ENCODE measurements at regions not wholly inside any gene's neighbourhood (a gene's known extent, or its start where the extent isn't known, plus 50 kb on each side); places are given as distances from the start of the nearest gene placed in this dataset.
"Not testable (repeated sequence)": the region's sequence is repeated elsewhere in the genome, so short reads cannot be mapped to it uniquely, and the experiment has no call there.

GRCh38 chr7:69531050-69531449 is 67.2 kb upstream of the AUTS2 start:
- ChIA-PET POLR2A (ENCODE audit: partially characterized antibody) (no interaction called here), CTCF (ENCODE audit: partially characterized antibody) (no interaction called here)
- H3K27ac ChIP-seq (ENCODE audit: low read depth, low read length) = no peak overlapping the region
- DNase-seq = no peak
- peaks cover 0 to 2% of the 10 kb centered on the region in 2 donors for H3K27me3 Mint-ChIP-seq
- H3K4me1 Mint-ChIP-seq = peaks cover 0 to 2% (median 0%) of the 10 kb centered on the region in 4 donors
- intact Hi-C loops (cut with micrococcal nuclease) = no loop called here
- H3K9me3 ChIP-seq (ENCODE audit: control insufficient read depth in 1 of 2, low read length in 2 of 2) = no peaks in the 10 kb centered on the region
- H3K4me1 ChIP-seq (ENCODE audit: insufficient read depth, low read length) = no peaks in the 10 kb centered on the region
- H3K27ac Mint-ChIP-seq = no peak overlapping the region
- H3K27me3 ChIP-seq (ENCODE audit: insufficient read depth, low read length) = no peaks in the 10 kb centered on the region
- peaks cover 0 to 11% (median 5%) of the 10 kb centered on the region in 8 donors for H3K9me3 Mint-ChIP-seq
- no peak overlapping the region for H3K4me3 ChIP-seq (ENCODE audit: low read length in 2 of 2)
- no peaks in the 10 kb centered on the region for H3K36me3 ChIP-seq (ENCODE audit: insufficient read depth, low read length)
- H3K36me3 Mint-ChIP-seq = no peaks in the 10 kb centered on the region
- H3K4me3 Mint-ChIP-seq = no peak overlapping the region

GRCh38 chr7:69534461-69535041 is 63.7 kb upstream of the AUTS2 start:
- Histone ChIP-seq H3K27me3 (ENCODE audit: insufficient read depth, low read length) (no peaks in the 10 kb centered on the region), H3K4me1 (ENCODE audit: insufficient read depth, low read length) (no peaks in the 10 kb centered on the region), H3K4me3 (ENCODE audit: low read length in 2 of 2) (no peak overlapping the region), H3K27ac (ENCODE audit: low read depth, low read length) (no peak overlapping the region), H3K36me3 (ENCODE audit: insufficient read depth, low read length) (no peaks in the 10 kb centered on the region), H3K9me3 (ENCODE audit: control insufficient read depth in 1 of 2, low read length in 2 of 2) (no peaks in the 10 kb centered on the region)
- H3K27me3 Mint-ChIP-seq = peaks cover 0 to 2% of the 10 kb centered on the region in 2 donors
- no peak for DNase-seq
- ChIA-PET CTCF (ENCODE audit: partially characterized antibody) (no interaction called here), POLR2A (ENCODE audit: partially characterized antibody) (no interaction called here)
- intact Hi-C loops (cut with micrococcal nuclease) = no loop called here
- no peaks in the 10 kb centered on the region for H3K36me3 Mint-ChIP-seq
- H3K4me3 Mint-ChIP-seq = no peak overlapping the region
- peaks cover 0 to 14% (median 4%) of the 10 kb centered on the region in 8 donors for H3K9me3 Mint-ChIP-seq
- H3K4me1 Mint-ChIP-seq = peaks cover 0 to 2% (median 0%) of the 10 kb centered on the region in 4 donors
- no peak overlapping the region for H3K27ac Mint-ChIP-seq

DNA sequence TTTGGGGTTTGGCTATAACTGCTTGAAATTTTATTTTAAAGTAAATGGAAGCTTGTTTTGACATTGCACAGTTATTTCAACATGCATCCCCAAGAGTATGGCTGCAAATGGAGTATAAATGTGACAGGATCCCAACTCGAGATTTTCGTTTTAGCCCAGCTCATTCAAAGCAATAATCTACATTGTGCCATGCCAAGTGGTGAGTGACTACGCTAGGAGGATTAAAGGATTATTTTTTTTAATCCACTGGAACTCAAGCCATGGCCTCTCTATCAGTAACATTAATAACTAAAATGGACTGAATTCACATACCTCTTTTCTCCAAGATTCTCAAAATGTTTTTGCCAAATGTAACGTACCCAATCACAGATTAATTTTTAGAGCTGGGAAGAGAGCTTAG is 60.6 kb upstream of the AUTS2 start:
- peaks cover 0 to 23% (median 5%) of the 10 kb centered on the region in 8 donors for H3K9me3 Mint-ChIP-seq
- peaks cover 0 to 2% (median 0%) of the 10 kb centered on the region in 4 donors for H3K4me1 Mint-ChIP-seq
- Histone ChIP-seq H3K4me1 (ENCODE audit: insufficient read depth, low read length) (no peaks in the 10 kb centered on the region), H3K27ac (ENCODE audit: low read depth, low read length) (no peak overlapping the region), H3K9me3 (ENCODE audit: control insufficient read depth in 1 of 2, low read length in 2 of 2) (no peaks in the 10 kb centered on the region), H3K4me3 (ENCODE audit: low read length in 2 of 2) (no peak overlapping the region), H3K36me3 (ENCODE audit: insufficient read depth, low read length) (no peaks in the 10 kb centered on the region), H3K27me3 (ENCODE audit: insufficient read depth, low read length) (no peaks in the 10 kb centered on the region)
- no peak overlapping the region for H3K4me3 Mint-ChIP-seq
- intact Hi-C loops (cut with micrococcal nuclease) = no loop called here
- POLR2A ChIA-PET (ENCODE audit: partially characterized antibody) = no interaction called here
- no peak for DNase-seq
- CTCF ChIA-PET (ENCODE audit: partially characterized antibody) = no interaction called here
- H3K36me3 Mint-ChIP-seq = no peaks in the 10 kb centered on the region
- no peak overlapping the region for H3K27ac Mint-ChIP-seq
- H3K27me3 Mint-ChIP-seq = no peaks in the 10 kb centered on the region

DNA sequence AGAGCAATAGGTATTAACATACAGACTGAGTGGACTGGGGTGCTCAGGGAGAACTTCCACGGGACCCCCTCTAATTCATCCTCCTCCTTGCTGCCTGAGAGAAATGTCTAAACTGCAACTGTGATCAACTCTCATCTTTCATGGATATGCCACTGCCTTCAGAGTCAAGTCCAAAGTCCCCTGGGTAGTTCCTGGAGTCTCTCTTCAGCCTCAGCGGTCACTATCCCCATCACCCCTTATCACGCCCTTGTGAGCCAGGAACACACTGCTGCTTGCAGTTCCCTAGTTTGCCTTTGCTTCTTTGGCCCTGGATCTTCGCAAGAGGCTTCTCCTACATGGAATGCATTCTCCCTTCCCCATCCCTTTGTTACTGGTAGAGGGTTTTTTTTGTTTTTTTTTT is 58.7 kb upstream of the AUTS2 start:
- no peaks in the 10 kb centered on the region for H3K36me3 ChIP-seq (ENCODE audit: insufficient read depth, low read length)
- intact Hi-C loops (cut with micrococcal nuclease) = no loop called here
- H3K27ac ChIP-seq (ENCODE audit: low read depth, low read length) = no peak overlapping the region
- POLR2A ChIA-PET (ENCODE audit: partially characterized antibody) = no interaction called here
- H3K4me3 ChIP-seq (ENCODE audit: low read length in 2 of 2) = no peak overlapping the region
- H3K27me3 ChIP-seq (ENCODE audit: insufficient read depth, low read length) = no peaks in the 10 kb centered on the region
- DNase-seq = no peak
- Mint-ChIP-seq H3K27me3 (no peaks in the 10 kb centered on the region), H3K36me3 (no peaks in the 10 kb centered on the region), H3K9me3 (peaks cover 0 to 21% (median 5%) of the 10 kb centered on the region in 8 donors), H3K27ac (no peak overlapping the region), H3K4me3 (no peak overlapping the region), H3K4me1 (peaks cover 0 to 2% (median 0%) of the 10 kb centered on the region in 4 donors)
- H3K9me3 ChIP-seq (ENCODE audit: control insufficient read depth in 1 of 2, low read length in 2 of 2) = no peaks in the 10 kb centered on the region
- no peaks in the 10 kb centered on the region for H3K4me1 ChIP-seq (ENCODE audit: insufficient read depth, low read length)
- CTCF ChIA-PET (ENCODE audit: partially characterized antibody) = no interaction called here

DNA sequence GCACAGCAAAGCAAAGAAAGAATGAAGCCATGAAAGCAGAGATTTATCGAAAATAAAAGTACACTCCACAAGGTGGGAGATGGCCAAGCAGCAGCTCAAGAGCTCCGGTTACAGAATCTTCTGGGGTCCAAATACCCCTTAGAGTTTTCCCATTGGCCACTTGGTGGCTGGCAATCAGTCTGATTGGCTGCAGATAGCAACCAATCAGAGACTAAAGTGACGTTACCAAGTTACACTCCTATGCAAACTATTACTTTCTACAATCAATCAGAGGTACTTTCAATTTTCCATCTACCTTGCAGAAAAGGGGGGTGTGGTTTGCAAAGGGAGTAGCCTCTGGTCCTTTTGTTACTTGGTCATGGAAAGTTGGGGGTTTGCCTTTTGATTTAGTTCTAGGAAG is 58.0 kb upstream of the AUTS2 start:
- no peaks in the 10 kb centered on the region for H3K4me1 ChIP-seq (ENCODE audit: insufficient read depth, low read length)
- no peaks in the 10 kb centered on the region for H3K27me3 ChIP-seq (ENCODE audit: insufficient read depth, low read length)
- Mint-ChIP-seq H3K9me3 (peaks cover 0 to 19% (median 5%) of the 10 kb centered on the region in 8 donors), H3K36me3 (no peaks in the 10 kb centered on the region), H3K4me1 (no peaks in the 10 kb centered on the region), H3K27ac (no peak overlapping the region), H3K4me3 (no peak overlapping the region), H3K27me3 (no peaks in the 10 kb centered on the region)
- no peaks in the 10 kb centered on the region for H3K36me3 ChIP-seq (ENCODE audit: insufficient read depth, low read length)
- CTCF ChIA-PET (ENCODE audit: partially characterized antibody) = no interaction called here
- no peak overlapping the region for H3K4me3 ChIP-seq (ENCODE audit: low read length in 2 of 2)
- no peak overlapping the region for H3K27ac ChIP-seq (ENCODE audit: low read depth, low read length)
- no peaks in the 10 kb centered on the region for H3K9me3 ChIP-seq (ENCODE audit: control insufficient read depth in 1 of 2, low read length in 2 of 2)
- POLR2A ChIA-PET (ENCODE audit: partially characterized antibody) = no interaction called here
- intact Hi-C loops (cut with micrococcal nuclease) = no loop called here
- no peak for DNase-seq

GRCh38 chr7:69541779-69542432 is 56.4 kb upstream of the AUTS2 start:
- H3K27me3 ChIP-seq (ENCODE audit: insufficient read depth, low read length); H3K4me3 Mint-ChIP-seq; H3K4me1 Mint-ChIP-seq; H3K36me3 Mint-ChIP-seq; H3K4me3 ChIP-seq (ENCODE audit: low read length in 2 of 2); CTCF ChIA-PET (ENCODE audit: partially characterized antibody); H3K36me3 ChIP-seq (ENCODE audit: insufficient read depth, low read length); H3K27ac ChIP-seq (ENCODE audit: low read depth, low read length); DNase-seq; H3K4me1 ChIP-seq (ENCODE audit: insufficient read depth, low read length); H3K27ac Mint-ChIP-seq; H3K27me3 Mint-ChIP-seq; H3K9me3 ChIP-seq (ENCODE audit: control insufficient read depth in 1 of 2, low read length in 2 of 2); POLR2A ChIA-PET (ENCODE audit: partially characterized antibody); intact Hi-C loops (cut with micrococcal nuclease): not testable (repeated sequence)
- H3K9me3 Mint-ChIP-seq = peaks cover 0 to 19% (median 5%) of the 10 kb centered on the region in 8 donors

- ChIA-PET CTCF (ENCODE audit: partially characterized antibody) (no interaction called here), POLR2A (ENCODE audit: partially characterized antibody) (no interaction called here)
- Mint-ChIP-seq H3K27ac (no peak overlapping the region), H3K9me3 (peaks cover 0 to 16% (median 4%) of the 10 kb centered on the region in 8 donors), H3K27me3 (no peaks in the 10 kb centered on the region), H3K4me3 (no peak overlapping the region), H3K4me1 (no peaks in the 10 kb centered on the region), H3K36me3 (no peaks in the 10 kb centered on the region)
- Histone ChIP-seq H3K27me3 (ENCODE audit: insufficient read depth, low read length) (no peaks in the 10 kb centered on the region), H3K36me3 (ENCODE audit: insufficient read depth, low read length) (no peaks in the 10 kb centered on the region), H3K9me3 (ENCODE audit: control insufficient read depth in 1 of 2, low read length in 2 of 2) (no peaks in the 10 kb centered on the region), H3K4me3 (ENCODE audit: low read length in 2 of 2) (no peak overlapping the region), H3K27ac (ENCODE audit: low read depth, low read length) (no peak overlapping the region), H3K4me1 (ENCODE audit: insufficient read depth, low read length) (no peaks in the 10 kb centered on the region)
- intact Hi-C loops (cut with micrococcal nuclease) = no loop called here
- DNase-seq = no peak
Observed at GRCh38 chr7:69545175-69545574, 53.1 kb upstream of the AUTS2 start.
